PC-3 (cell line): ENCODE measurements at regions not wholly inside any gene's neighbourhood (a gene's known extent, or its start where the extent isn't known, plus 50 kb on each side); places are given as distances from the start of the nearest gene placed in this dataset.

Source experiments
- EZH2 ChIP-seq: fragments of 300-600 bp; sonication (generic); IDR thresholded peaks from one replicate; pipeline ENCODE4 v1.6.1; 2017; ENCODE audit warnings: antibody characterized with exemption, mild to moderate bottlenecking, low read length; ENCODE audit not compliant: unreplicated experiment
- EZH2phosphoT487 ChIP-seq: fragments of 300-600 bp; sonication (generic); IDR thresholded peaks from 2 replicates; pipeline ENCODE4 v1.6.1; 2018; ENCODE audit warnings: mild to moderate bottlenecking, antibody characterized with exemption, low read length, borderline replicate concordance
- TF ChIP-seq, protein P1 (sequence below): fragments of 300-600 bp; sonication (generic); conservative IDR thresholded peaks from 2 replicates; pipeline ENCODE4 v1.5.1; 2017; ENCODE audit warnings: antibody characterized with exemption, low read depth, mild to moderate bottlenecking, low read length

DNA sequence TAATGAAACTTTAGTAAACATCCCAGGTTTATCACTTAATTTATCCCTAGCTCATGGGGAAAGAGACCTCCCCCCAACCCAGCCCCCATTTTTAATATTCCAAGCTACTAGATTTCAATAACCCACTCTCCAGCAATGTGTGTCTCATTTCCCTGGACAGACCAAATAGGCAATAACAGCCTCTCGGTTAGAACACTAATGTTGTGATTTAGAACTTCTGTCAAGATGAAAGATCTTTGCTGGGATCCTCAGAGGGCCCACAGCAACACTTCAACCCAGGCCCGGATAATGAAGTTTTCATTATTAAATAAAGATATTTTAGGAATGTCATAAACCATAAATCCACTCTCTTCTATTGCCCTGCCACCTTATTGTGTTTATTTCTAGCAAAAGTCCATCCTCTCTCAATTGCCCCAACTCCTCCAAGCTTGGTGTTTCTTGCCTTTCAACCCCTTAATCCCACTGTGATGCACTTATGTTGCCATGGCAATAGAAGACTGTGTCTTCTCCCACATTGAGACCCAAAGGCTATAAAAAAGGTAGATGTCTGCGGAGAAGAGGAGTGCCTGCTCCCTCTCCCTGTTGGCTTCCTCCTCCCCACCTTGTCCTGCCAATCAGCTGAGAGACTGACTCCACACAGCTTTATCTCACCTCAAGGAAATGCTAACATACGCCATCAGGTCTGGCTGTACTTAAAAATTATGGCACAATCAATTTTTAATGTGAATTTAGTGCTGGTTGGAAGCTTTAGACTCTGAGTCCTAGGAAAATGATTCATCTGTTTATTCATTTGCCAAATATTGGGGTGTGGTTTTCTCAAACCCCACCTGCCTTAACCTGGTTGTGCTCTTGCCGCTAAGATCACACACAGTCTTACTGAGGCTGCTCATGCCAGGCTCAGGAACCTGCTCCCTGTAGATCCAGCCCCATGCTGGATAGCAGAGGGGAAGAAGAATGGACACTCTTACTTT is 258.3 kb upstream of the CAMK1G start:
- TF ChIP-seq, protein P1, sequence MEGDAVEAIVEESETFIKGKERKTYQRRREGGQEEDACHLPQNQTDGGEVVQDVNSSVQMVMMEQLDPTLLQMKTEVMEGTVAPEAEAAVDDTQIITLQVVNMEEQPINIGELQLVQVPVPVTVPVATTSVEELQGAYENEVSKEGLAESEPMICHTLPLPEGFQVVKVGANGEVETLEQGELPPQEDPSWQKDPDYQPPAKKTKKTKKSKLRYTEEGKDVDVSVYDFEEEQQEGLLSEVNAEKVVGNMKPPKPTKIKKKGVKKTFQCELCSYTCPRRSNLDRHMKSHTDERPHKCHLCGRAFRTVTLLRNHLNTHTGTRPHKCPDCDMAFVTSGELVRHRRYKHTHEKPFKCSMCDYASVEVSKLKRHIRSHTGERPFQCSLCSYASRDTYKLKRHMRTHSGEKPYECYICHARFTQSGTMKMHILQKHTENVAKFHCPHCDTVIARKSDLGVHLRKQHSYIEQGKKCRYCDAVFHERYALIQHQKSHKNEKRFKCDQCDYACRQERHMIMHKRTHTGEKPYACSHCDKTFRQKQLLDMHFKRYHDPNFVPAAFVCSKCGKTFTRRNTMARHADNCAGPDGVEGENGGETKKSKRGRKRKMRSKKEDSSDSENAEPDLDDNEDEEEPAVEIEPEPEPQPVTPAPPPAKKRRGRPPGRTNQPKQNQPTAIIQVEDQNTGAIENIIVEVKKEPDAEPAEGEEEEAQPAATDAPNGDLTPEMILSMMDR, result no peak
- TF ChIP-seq EZH2, result no peak
- TF ChIP-seq EZH2phosphoT487, result no peak
